HG03378 (cell line): ENCODE measurements at regions not wholly inside any gene's neighbourhood (a gene's known extent, or its start where the extent isn't known, plus 50 kb on each side); places are given as distances from the start of the nearest gene placed in this dataset.

Experiments
- ATAC-seq: cut with Tn5 transposase; IDR thresholded peaks from one replicate; pipeline ENCODE4 v1.9.1; 2021; ENCODE audit warnings: mild to moderate bottlenecking, moderate library complexity; ENCODE audit not compliant: unreplicated experiment

DNA sequence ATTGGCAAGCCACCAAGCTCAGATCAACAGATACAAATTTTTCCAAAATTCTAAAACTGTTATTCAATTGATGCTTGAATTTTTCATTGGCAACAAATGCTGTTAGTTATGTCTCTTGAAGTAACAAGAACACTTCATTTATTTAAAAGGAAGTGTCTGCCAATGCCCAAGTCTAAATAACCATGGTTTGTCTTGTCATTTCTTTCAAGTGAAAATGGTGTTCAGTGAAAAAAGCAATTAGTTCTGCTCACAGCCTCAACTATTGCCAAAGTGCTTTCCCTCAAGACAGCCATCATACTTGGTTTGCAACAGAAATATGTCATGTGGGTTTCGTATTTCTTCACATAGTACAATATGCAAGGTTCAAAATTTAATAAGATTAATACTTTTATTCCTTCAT is 312.6 kb upstream of the LMCD1 start:
- ATAC-seq = no peak

DNA sequence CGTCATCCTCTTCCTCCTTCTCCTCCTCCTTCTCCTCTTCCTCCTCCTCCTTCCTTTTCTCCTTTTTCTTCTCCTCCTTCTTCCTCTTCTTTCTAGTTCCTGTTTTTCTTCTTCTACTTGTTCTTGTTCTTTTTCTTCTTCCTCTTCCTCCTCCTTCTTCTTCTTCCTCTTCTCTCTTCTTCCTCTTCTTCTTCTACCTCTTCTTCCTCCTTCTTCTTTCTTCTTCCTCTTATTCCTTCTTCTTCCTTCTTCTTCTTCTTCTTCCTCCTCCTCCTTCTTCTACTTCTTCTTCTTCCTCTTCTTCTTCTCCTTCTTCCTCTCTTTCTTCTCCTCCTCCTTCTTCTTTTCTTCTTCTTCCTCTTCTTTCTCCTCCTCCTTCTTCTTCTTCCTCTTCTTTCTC is 310.2 kb upstream of the LMCD1 start:
- no peak for ATAC-seq

DNA sequence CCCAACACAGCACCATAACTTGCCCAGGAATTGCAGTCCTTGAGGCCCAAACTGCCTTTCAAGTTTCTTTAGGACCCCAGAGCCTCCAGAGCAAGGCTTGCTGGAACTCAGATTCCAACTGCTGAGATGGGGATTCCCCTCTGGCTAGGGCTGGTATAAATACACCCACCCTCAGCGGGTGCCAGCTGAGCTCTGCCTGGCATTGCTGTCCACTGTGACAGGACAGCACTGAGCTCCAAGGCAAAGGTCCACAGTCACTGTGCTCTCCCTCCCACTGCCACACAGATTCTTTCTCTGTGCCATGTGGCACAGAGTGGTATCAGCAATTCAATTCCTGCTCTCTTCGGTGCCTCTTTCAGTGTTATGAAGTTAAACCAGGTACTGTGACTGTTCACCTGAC is 304.2 kb upstream of the LMCD1 start:
- no peak for ATAC-seq

DNA sequence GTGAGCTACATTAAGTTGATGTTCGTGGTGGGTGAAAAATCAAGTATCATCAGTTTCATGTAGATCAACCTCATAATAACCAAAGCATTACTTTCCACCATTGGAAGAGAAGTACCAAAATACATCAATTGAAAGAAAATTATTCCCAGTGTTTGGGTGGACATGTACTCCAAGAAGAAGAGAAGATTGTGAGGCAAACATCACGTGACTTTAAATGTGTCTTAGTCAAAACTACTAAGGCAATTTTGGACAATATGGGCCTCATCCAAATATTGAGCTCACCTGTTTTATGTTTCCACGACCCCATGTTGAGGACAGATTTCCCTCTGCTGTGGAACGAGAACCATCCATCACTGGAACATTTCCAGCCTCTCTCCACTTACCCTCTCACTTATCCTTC is 303.0 kb upstream of the LMCD1 start:
- ATAC-seq = no peak

DNA sequence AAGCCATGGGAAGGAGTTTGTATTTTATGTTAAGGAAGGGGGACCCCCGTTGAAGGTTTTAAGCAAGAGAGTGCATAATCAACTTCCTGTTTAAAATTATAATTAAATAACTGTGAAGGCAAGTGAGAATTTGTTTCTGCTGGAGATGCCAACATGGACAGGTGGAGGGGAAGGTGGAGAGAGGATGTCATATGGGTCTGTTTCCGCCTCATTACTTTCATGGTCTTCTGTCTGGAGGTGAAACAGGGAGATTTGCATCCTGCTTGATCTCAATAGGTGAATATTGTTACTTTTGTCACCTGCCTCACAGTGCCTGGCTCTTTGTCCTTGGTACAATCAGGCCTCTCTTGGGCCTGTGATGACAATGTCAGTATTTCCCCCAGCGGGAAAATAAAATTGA is 300.6 kb upstream of the LMCD1 start:
- ATAC-seq = no peak

DNA sequence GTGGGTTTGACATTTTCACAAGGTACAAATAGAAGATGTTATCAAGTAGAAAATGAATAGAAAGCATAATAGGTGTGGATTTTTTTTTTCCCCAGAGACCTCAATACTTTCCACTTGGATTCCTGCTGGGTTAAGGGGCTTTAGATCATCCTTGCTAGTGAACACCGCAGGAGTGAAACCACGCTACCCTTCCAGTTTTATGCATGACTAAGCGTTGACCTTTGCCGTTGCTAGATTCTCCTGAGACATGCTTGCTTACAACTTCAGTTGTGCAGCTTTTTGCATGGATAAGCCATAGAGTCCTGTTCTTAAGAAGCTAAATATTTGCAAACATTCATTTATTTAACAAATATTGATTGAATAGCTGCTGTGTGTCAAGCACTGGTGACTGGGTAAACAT is 299.7 kb upstream of the LMCD1 start:
- no peak for ATAC-seq

DNA sequence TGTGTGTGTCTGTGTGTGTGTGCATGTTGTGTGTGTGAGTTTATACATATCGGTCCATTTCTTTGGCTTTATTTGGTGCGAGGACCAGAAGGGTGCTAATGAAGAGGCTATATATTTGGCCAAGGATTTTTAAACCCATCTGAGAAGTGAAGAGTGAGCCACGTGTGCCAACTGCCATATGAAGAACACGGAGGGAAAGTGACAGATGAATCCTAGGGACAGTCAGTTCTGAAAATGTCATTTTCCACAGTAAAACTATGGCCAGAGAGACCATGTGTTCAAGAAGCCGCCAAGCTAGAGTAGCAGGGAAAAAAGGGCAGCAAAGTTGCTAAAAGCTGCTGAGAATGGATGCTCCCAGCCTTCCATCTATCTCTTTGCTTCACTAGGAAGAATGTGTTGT is 297.3 kb upstream of the LMCD1 start:
- no peak for ATAC-seq

DNA sequence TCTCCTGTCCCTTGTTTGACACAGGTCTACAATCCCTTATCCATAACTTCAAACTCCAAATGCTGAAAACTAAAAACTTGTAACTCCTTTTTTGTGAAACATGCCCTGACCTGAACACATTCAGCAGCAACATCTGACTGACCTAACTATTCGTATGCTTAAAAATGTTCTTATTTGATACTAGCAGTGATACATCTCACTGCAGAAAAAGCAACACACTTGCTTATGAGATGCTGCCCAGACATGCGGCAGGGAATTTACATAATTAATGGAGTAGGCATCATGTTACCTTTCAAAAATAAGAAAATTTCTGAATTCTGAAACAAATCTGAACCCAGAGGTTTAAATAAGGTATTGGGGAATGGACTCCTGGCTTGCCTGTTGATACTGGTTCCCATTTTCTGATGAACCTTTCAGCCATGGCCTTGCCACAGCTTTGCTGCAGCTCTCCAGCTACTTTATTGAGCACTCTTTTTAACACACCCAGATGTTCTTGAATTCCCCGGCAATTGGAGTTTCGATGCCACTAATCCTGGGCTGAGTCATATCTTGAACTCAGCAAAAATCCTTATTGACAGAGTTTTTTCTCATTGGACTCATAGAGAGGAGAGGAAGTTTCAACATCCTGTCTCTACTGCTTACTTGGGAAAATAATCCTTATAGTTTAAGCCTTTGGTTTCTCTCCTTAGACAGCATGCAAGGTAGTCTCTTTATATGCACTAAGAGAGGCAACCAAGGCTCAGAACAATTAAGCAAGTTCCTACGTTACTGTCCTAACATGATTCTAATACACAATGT is 296.6 kb upstream of the LMCD1 start:
- no peak for ATAC-seq

DNA sequence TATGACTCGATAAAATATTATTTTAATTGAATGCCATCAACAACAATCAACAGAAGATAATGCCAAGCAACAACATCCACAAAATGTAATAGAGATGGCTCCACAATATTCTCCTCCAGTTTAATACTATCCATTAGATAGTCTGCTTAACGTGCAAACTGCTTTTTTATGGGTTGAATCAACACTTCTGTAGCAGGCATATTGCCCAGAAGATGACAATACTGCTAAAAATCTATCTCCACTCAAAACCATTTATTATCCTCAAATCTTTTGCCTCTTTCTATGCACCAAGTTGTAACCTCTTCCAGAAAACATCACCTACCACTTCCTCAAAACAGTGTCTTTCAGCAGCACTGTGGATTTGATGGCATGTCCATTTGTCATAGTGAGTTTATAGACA is 295.7 kb upstream of the LMCD1 start:
- ATAC-seq = no peak

DNA sequence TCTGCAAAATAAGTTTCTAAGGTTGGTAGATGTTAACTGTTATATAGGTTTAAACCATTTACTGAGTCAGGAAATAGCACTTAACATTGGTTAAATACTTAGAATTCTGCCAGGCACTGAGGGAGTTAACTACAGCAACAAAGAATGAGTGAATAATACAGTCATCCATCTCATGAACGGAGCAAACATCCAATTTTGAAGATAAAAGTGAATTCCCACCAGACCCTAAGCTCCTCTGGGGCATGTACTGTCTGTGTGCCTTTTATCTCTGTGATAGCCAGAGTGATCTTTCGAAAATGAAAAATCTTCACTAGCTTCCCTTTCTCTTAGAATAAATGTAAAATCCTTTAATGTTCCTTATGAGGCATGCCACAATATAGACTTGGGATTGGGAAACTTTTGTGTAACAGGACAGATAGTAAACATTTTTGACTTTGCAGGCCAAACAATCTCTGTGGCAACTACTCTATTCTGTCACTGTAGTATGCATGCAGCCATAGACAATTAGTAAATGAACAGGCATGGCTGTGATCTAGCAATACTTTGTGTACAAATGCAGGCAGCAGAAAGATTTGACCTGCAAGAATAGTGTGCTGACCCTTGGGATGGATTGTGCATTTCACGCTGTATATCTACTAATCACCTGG is 294.5 kb upstream of the LMCD1 start:
- no peak for ATAC-seq

DNA sequence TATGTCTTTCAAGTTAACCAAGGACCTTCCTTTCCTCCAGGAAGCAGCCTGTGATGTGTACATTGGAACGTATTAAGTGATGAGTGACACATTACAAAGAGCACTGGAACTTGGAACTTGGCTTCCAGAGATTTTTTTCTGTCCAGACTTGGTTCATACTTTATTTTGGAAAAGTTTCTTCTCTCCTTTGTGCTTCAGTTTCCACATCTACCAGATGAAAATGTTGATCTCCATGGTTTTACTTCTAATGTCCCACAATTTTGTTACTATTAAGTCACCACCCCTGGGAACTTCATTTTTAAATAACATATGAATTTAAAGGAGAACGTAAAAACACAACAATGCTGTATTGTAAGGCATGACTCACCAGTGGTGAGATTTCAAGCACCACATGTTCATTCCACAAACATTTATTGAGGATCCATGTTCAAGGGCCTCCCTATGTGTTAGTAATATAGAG is 290.7 kb upstream of the LMCD1 start:
- ATAC-seq = no peak

DNA sequence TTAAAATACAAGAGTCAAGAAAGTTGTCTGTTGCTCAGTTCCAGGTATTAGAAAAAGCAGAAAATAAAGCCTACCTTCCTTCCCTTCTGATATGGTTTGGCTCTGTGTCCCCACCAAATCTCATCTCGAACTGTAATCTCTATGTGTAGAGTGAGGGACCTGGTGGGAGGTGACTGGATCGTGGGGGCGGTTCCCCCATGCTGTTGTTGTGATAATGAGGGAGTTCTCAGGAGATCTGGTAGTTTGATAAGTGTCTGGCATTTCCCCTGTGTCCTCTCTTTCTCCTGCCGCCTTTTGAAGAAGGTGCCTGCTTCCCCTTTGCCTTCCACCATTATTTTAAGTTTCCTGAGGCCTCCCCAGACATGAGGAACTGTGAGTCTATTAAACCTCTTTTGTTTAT is 288.8 kb upstream of the LMCD1 start:
- no peak for ATAC-seq

DNA sequence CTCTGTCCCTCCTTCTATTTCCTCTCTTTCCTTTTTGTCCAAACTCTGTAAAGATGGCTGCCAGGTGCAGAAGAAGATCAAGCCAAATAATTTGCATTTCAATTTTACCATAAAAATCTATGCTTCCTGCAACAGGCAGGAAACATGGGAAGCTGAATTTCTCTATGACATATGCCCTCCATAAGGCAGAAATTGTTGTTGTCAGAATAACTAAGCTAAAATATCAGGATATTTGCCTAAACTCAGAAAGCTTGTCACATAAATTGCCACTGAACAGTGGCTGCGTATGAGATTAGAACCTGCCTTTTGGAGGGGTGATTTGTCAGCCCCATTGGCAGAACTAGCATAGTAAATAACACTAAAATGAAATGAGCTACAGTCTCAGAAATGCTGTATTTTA is 288.3 kb upstream of the LMCD1 start:
- no peak for ATAC-seq

DNA sequence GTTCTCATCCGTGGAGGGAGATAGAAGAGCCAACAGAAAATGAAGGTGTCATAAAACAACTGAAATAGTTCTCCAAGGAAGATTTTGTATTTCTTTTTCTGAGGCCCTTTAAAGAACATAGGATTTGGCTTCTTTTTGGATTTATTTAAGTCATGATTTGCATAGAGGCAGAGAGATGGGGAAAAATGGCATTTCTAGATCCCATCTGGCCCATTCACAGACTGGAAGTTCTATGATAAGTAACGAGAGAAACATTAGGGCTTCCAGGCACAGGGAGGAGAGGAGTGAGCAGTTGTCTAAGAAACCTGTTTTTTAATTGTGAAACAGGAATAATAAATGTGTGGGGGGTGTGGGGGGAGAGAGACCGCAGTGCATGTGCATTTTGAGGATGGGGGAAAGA is 285.8 kb upstream of the LMCD1 start:
- no peak for ATAC-seq

DNA sequence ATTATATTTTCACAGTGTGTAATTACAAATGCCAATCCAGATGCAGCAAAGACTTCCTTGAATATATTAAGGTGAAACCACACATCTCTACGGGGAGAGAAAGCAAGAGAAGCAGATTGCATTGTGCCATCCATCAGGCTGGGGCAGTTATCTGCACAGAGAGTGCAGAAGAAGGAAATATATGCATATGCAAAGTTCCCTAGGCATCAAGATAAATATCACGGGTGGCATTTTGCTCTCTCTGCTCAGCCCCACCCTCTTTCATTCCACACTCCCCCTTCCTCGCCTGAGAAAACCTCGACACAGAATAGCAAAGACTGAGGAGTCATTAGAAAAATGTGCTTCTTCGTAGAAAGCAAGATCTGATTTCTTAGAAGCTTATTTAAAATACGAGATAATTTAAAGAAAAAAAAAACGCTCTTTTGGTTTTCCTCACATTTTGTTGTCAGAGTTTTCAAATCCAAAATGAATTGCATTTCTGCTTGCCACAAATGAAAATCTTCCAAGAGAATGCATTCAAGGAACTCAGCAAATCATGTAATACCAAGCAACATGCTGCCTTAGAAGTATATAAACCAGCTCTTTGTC is 283.2 kb upstream of the LMCD1 start:
- ATAC-seq = no peak

DNA sequence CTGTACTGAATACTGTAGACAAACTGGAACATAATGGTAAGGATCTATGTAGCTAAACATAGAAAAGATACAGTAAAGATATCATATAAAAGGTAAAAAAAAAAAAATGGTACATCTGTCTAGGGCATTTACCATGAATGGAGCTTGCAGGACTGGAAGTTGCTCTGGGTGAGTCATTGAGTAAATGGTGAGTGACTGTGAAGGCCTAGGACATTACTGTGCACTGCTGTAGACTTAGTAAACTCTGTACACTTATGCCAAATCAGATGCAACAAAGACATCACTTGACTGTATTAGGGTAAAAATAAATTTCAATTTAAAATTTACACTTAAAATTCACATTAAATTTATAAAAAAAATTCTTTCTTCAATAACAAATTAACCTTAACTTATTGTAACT is 281.3 kb upstream of the LMCD1 start:
- no peak for ATAC-seq

DNA sequence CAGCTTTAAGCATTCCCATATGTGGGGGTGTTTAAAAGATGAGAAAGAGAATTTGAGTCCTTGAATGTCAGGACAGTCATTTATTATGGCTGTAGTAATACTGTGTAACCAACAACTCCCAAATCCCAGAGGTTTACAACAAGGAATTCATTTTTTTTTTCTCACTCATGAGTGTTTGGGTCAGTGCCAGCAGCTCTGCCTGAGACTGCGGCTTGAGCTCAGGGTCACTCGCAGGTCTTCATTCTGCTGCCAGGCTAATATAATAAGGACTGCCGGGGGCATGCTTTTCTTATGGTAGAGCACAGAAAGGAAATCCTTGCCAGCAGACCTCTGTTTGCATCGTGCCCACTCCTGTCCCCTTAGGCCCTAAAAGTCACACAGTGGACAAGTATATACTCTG is 277.9 kb upstream of the LMCD1 start:
- ATAC-seq = no peak

DNA sequence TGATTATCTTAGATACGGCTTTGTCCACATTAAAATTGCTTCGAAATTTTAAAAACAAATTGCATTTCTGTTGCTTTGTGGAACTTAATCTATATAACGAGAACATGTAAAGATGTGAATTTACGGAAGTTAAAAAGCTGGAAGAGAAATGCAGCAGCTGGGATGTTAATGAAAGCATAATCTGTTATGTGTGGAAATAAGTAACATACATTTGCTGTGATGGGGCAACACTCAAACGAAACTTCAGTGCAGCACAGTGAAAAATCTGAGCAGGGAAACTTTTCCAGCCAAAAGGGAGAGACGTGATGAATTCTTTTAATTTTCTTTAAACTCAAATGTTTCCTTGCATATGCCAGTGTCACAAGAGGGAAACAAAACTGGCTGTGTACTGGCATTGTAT is 276.7 kb upstream of the LMCD1 start:
- no peak for ATAC-seq

DNA sequence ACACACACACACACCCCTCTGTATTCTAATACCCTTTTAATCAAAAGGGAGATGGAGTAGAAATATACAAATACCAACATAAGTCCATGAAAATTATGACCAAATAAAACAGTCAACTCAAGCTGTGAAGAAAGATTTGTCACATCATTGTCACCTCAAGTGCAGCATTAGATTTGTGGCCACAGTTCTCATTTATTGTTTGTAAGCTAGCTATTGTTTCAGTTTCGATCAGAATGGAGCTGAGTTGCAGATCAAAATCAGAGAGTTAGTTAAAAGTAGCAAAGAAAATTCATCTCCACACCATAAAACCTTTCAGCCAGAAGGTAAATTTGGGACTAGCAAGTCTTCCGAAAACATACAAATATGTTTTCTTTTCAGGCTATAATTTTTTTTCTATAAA is 267.7 kb upstream of the LMCD1 start:
- ATAC-seq = no peak

DNA sequence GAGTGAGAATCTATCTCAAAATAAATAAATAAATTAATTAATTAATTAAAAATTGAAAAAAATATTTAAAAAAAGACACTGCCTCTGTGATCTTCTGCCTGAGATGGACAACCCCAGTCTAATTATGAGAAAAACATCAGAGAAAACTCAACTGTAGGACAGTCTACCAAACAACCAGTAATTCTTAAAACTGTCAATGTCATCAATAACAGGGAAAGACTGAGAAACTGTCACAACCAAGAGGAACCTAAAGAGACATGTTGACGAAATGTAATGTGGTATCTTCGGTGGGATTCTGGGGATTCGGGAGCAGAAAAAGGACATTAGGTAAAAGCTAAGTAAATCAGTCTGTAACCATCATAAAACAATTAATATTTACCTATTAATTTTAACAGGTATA is 265.4 kb upstream of the LMCD1 start:
- no peak for ATAC-seq

DNA sequence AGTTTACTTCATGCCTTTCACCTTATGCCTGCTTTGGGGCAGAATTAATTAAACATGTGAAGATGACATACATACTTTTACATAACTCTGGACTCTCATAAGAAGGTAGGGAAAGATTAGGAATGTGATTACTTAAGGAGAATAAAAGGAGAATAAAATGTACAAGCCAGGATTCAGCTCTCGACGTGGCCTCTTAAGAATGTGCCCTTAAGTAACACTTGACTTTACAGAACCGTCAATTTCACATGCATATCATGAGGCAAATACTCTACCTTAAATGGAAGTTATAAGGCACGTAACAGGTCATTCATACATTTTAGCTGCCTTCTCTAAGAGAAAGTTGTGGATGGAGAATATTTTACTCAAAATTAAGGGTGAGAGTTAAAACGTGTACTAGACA is 263.7 kb upstream of the LMCD1 start:
- ATAC-seq = no peak

DNA sequence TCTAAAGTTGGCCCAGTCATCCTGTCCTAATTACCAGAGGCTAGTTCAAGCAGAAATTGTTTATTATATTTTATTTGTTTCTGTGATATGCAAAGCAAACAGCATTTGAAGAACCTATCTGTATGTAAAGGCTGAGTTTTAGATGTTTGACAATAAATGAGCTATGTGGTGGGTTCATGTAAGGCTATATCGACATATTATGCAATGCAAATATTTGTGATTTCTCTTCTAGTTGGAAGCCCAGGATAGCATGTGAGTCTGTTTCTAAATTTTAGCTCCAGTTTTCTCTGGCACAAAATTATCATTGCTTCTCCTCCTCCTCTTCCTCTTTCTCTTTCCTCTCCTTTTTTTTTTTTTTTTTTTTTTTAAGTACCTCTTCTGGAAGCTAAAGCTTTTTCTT is 263.2 kb upstream of the LMCD1 start:
- ATAC-seq = no peak
